Thoracic aorta (tissue), 2 donors: ENCODE measurements at regions not wholly inside any gene's neighbourhood (a gene's known extent, or its start where the extent isn't known, plus 50 kb on each side); places are given as distances from the start of the nearest gene placed in this dataset.

ENCODE experiments used
- ATAC-seq: fragments of 150-250 bp; one replicate; pipeline ENCODE4 v1.8.0; 2017; ENCODE audit warnings: low read depth; ENCODE audit not compliant: insufficient number of reproducible peaks, low FRiP score
- DNase-seq: peaks from one replicate; pipeline ENCODE4 v3.0.0-alpha.2; 2020; ENCODE audit warnings: low spot score
- H3K27ac ChIP-seq, 2 donors: fragments of 200-600 bp; sonication (generic); 1 replicate in 1 of 2; 2 replicates in 1 of 2; pipeline ENCODE4 v1.5.1; 2016; ENCODE audit warnings: mild to moderate bottlenecking in 2 of 2, moderate library complexity in 2 of 2
- H3K27me3 ChIP-seq: fragments of 200-600 bp; sonication (generic); replicated peaks from 2 replicates; pipeline ENCODE4 v1.6.0; 2016; ENCODE audit warnings: mild to moderate bottlenecking; ENCODE audit not compliant: insufficient read depth
- H3K36me3 ChIP-seq: fragments of 200-600 bp; sonication (generic); one replicate; pipeline ENCODE4 v1.5.1; 2016
- H3K4me1 ChIP-seq, 2 donors: fragments of 200-600 bp; sonication (generic); 1 replicate in 1 of 2; 2 replicates in 1 of 2; pipeline versions ENCODE4 v1.5.1 to v1.6.0; 2016; ENCODE audit warnings: low read depth in 2 of 2, mild to moderate bottlenecking in 1 of 2; ENCODE audit not compliant: control insufficient read depth in 1 of 2
- H3K4me3 ChIP-seq: fragments of 200-600 bp; sonication (generic); 2 replicates; pipeline ENCODE4 v1.5.1; 2016; ENCODE audit warnings: mild to moderate bottlenecking
- H3K9me3 ChIP-seq: fragments of 200-600 bp; sonication (generic); 2 replicates; pipeline ENCODE4 v1.5.1; 2016
- TF ChIP-seq, protein P1 (sequence below): fragments of 200-600 bp; sonication (generic); IDR thresholded peaks from one replicate; pipeline ENCODE4 v1.5.1; 2019; ENCODE audit warnings: antibody characterized with exemption

DNA sequence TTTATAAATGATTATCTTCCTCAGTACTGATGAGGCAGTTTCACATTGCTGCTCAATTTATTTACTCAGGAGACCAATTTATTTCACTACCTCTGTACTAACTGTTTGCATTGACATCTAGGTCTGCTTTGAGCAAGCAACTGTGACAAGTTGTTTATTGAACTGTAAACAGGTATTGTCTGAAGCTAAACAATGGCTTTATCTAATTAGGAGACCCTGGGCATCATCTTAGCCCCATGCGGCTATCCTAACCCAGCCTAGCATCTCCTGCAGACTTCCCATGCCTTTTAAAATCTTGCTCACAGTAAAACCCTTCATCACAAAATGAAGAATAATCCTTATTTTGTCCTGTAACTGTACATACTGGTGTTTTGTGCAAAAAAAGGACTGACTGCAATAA, 348.2 kb downstream of the RWDD3 start:
- Histone ChIP-seq H3K9me3 (no peaks in the 10 kb centered on the region), H3K27me3 (no peaks in the 10 kb centered on the region), H3K27ac (no peak overlapping the region), H3K36me3 (no peaks in the 10 kb centered on the region), H3K4me1 (no peaks in the 10 kb centered on the region), H3K4me3 (no peak overlapping the region)
- no peak for ATAC-seq
- DNase-seq, result no peak
- TF ChIP-seq, protein P1, sequence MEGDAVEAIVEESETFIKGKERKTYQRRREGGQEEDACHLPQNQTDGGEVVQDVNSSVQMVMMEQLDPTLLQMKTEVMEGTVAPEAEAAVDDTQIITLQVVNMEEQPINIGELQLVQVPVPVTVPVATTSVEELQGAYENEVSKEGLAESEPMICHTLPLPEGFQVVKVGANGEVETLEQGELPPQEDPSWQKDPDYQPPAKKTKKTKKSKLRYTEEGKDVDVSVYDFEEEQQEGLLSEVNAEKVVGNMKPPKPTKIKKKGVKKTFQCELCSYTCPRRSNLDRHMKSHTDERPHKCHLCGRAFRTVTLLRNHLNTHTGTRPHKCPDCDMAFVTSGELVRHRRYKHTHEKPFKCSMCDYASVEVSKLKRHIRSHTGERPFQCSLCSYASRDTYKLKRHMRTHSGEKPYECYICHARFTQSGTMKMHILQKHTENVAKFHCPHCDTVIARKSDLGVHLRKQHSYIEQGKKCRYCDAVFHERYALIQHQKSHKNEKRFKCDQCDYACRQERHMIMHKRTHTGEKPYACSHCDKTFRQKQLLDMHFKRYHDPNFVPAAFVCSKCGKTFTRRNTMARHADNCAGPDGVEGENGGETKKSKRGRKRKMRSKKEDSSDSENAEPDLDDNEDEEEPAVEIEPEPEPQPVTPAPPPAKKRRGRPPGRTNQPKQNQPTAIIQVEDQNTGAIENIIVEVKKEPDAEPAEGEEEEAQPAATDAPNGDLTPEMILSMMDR, result no peak

- ATAC-seq (no peak), DNase-seq (no peak)
- Histone ChIP-seq H3K9me3 (no peaks in the 10 kb centered on the region), H3K27me3 (no peaks in the 10 kb centered on the region), H3K4me1 (no peaks in the 10 kb centered on the region), H3K4me3 (no peak overlapping the region), H3K27ac (no peak overlapping the region), H3K36me3 (no peaks in the 10 kb centered on the region)
- TF ChIP-seq, protein P1, result no peak
These were observed 348.7 kb downstream of the RWDD3 start for GRCh38 chr1:95582746-95583145.

DNA sequence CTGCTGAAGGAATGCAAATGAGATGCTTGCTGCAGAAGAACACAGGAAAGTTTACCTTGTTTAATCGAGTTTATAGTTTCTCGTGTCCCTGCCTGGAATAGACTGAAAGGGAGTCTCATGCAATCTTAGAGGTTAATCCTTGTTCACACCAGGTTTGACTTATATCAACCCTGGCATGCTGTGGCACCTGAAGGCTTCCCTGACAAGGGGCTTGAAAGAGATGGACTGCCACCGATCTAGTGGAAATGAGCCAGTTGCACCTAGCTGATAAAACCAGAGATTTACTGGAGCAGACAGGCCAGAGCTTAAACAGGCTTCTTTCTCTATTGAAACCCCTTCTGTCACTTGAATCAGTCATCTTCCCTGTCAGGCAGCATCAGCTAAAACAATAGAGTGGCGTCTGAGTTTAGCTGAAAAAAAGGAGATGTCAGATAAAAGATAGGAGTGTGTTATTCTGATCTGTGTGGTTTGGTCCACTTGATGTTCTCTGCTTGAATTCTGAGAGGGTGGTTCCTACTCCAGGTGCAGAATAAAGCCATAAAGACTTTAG, 349.7 kb downstream of the RWDD3 start:
- DNase-seq (no peak), ATAC-seq (no peak)
- no peaks in the 10 kb centered on the region for H3K36me3 ChIP-seq
- H3K27ac ChIP-seq, result no peak overlapping the region
- no peaks in the 10 kb centered on the region for H3K9me3 ChIP-seq
- no peaks in the 10 kb centered on the region for H3K4me1 ChIP-seq
- no peaks in the 10 kb centered on the region for H3K27me3 ChIP-seq
- TF ChIP-seq, protein P1, result no peak
- H3K4me3 ChIP-seq, result no peak overlapping the region

DNA sequence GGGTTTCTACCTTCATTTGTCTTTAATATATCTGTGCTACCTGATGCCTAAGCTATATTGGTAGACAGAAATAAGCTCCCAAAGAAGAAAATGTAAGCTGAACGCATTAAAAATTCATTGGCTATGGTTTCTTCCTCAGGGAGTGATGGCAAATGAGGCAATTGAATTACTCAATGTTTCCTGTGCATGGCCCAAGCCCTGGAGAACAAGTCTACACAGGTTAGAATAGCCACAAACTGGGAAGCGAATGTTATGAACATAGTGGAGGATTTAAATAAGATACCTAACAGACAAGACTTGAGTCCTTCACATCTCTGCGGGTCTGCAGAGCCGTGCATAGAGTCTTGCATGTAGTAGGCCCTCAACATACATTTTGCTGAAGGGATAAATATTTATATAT, 350.3 kb downstream of the RWDD3 start:
- Histone ChIP-seq H3K9me3 (no peaks in the 10 kb centered on the region), H3K27ac (no peak overlapping the region), H3K36me3 (no peaks in the 10 kb centered on the region), H3K4me3 (no peak overlapping the region), H3K4me1 (no peaks in the 10 kb centered on the region), H3K27me3 (no peaks in the 10 kb centered on the region)
- DNase-seq, result no peak
- TF ChIP-seq, protein P1, result no peak
- no peak for ATAC-seq

DNA sequence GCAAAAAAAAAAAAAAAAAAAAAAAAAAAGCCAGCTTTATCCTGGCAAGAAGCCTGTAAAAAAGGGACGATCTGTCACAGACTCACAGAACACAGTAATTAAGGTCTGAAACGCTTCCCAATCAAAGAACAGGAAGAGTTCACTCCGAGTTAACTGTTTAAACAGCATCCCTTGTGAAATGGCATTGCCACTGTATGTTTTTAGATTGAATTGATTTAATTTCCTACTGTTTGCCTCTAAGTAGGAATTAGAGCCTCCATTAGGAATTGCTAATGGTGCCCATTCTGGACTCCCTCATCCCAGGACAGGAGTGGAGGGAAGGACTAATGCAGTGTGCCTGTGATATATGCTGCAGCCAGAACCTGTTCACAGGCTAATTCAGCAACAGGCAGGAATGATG, 370.8 kb downstream of the RWDD3 start:
- Histone ChIP-seq H3K4me3 (no peak overlapping the region), H3K36me3 (no peaks in the 10 kb centered on the region), H3K27ac (no peak overlapping the region), H3K4me1 (peaks cover 14 to 34% of the 10 kb centered on the region in 2 donors), H3K9me3 (no peaks in the 10 kb centered on the region), H3K27me3 (no peaks in the 10 kb centered on the region)
- DNase-seq (no peak), ATAC-seq (no peak)
- TF ChIP-seq, protein P1, result no peak
